DND-41 (cell line): ENCODE measurements at regions not wholly inside any gene's neighbourhood (a gene's known extent, or its start where the extent isn't known, plus 50 kb on each side); places are given as distances from the start of the nearest gene placed in this dataset.

Experiments used
- ATAC-seq: fragments of 200-7000 bp; cut with Tn5 transposase; 3 replicates; pipeline ENCODE4 v1.9.1; 2021; ENCODE audit warnings: low read depth; ENCODE audit not compliant: insufficient read depth
- DNase-seq: peaks from one replicate; pipeline ENCODE4 v3.0.0-alpha.2; 2020
- H2AFZ ChIP-seq: 2 replicates; pipeline ENCODE4 v1.6.0; 2012; ENCODE audit warnings: low read depth, low read length
- H3K27ac ChIP-seq: 2 replicates; pipeline ENCODE4 v1.5.1; 2012; ENCODE audit warnings: low read length, inconsistent platforms
- H3K27me3 ChIP-seq: fragments of 200-600 bp; sonication (generic); 2 replicates; pipeline ENCODE4 v1.6.0; 2012; ENCODE audit warnings: low read length, mild to moderate bottlenecking, inconsistent platforms; ENCODE audit not compliant: insufficient read depth, poor library complexity
- H3K36me3 ChIP-seq: 2 replicates; pipeline ENCODE4 v1.5.1; 2012; ENCODE audit warnings: low read length, inconsistent platforms; ENCODE audit not compliant: insufficient read depth
- H3K4me1 ChIP-seq: 2 replicates; pipeline ENCODE4 v1.5.1; 2012; ENCODE audit warnings: mild to moderate bottlenecking, low read length; ENCODE audit not compliant: insufficient read depth
- H3K4me2 ChIP-seq: 2 replicates; pipeline ENCODE4 v1.6.0; 2012; ENCODE audit warnings: mild to moderate bottlenecking, moderate library complexity, low read length, inconsistent platforms; ENCODE audit not compliant: insufficient read depth
- H3K4me3 ChIP-seq, 2 experiments: fragments of 200-600 bp in 1 of 2; shearing (Covaris generic) in 1 of 2; 2 replicates each; pipeline ENCODE4 v1.5.1; 2012 to 2016; ENCODE audit warnings: inconsistent platforms in 2 of 2, low read length in 2 of 2, mild to moderate bottlenecking in 2 of 2, low read depth in 1 of 2, moderate library complexity in 1 of 2
- H3K79me2 ChIP-seq: 2 replicates; pipeline ENCODE4 v1.6.0; 2012; ENCODE audit warnings: low read length, inconsistent platforms; ENCODE audit not compliant: insufficient read depth
- H3K9ac ChIP-seq: 2 replicates; pipeline ENCODE4 v1.6.0; 2012; ENCODE audit warnings: low read depth, mild to moderate bottlenecking, inconsistent platforms, low read length, moderate library complexity
- H3K9me3 ChIP-seq: 2 replicates; pipeline ENCODE4 v1.5.1; 2012; ENCODE audit warnings: low read length, moderate library complexity, mild to moderate bottlenecking, inconsistent platforms; ENCODE audit not compliant: insufficient read depth, severe bottlenecking
- H4K20me1 ChIP-seq: 2 replicates; pipeline ENCODE4 v1.6.0; 2012; ENCODE audit warnings: low read length; ENCODE audit not compliant: insufficient read depth
- CTCF ChIP-seq: IDR thresholded peaks from 2 replicates; pipeline ENCODE4 v1.5.1; 2012; ENCODE audit warnings: borderline replicate concordance, low read length, moderate library complexity, mild to moderate bottlenecking; ENCODE audit not compliant: poor library complexity, severe bottlenecking; ENCODE audit errors: extremely low read depth
- EZH2 ChIP-seq: IDR thresholded peaks from 3 replicates; pipeline ENCODE4 v1.6.1; 2012; ENCODE audit warnings: borderline replicate concordance, low read depth, mild to moderate bottlenecking, moderate library complexity, low read length, inconsistent platforms; ENCODE audit not compliant: severe bottlenecking

DNA sequence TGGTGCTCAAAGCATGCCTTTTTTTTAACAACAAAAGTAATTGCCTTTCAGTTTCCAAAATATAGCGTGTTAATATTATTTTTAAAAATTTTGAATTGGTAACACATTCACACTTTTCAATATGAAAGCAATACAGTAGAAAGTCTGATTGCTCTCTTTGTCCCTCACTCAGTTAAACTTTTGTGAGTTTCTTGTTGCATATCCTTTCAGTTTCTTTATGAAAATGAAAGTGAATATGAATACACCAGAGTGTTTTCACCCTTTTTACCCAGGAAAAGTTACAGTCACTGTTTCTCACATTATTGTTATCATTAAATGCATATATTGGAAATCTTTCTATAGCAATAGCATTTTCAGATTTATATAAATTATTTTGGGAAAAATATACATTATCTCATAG lies 377.4 kb upstream of the CRIM1 start:
- TF ChIP-seq EZH2 (no peak), CTCF (no peak)
- no peaks in the 10 kb centered on the region for H3K9me3 ChIP-seq
- H3K27me3 ChIP-seq: no peaks in the 10 kb centered on the region
- no peak overlapping the region for H3K4me2 ChIP-seq
- no peak overlapping the region for H3K27ac ChIP-seq
- H2AFZ ChIP-seq: no peak overlapping the region
- H3K9ac ChIP-seq: no peak overlapping the region
- DNase-seq: no peak
- no peak overlapping the region for H3K4me3 ChIP-seq
- ATAC-seq: no peak
- H3K36me3 ChIP-seq: no peaks in the 10 kb centered on the region
- H3K79me2 ChIP-seq: no peaks in the 10 kb centered on the region
- no peaks in the 10 kb centered on the region for H4K20me1 ChIP-seq
- H3K4me1 ChIP-seq: no peaks in the 10 kb centered on the region

DNA sequence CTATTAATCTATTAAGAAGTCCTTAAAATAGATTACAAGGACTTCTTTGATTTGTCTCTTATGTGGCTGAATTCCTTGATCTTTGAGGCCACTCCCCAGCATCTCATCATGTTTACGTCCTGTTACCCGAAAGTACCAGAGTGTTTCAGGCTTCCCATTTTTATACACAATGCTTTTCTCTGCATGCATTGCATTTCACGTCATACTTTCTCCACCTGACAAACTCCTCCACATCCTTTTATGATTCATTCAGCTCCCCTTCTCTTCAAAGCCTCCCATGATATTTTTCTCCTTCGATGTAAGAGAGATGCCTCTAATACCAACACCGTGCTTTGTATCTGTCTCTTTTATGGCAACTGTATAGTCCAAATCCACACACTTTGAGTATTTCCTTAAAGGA lies 379.0 kb upstream of the CRIM1 start:
- DNase-seq (no peak), ATAC-seq (no peak)
- no peaks in the 10 kb centered on the region for H3K36me3 ChIP-seq
- H3K4me3 ChIP-seq: no peak overlapping the region
- no peak overlapping the region for H3K27ac ChIP-seq
- no peaks in the 10 kb centered on the region for H3K4me1 ChIP-seq
- H2AFZ ChIP-seq: no peak overlapping the region
- no peaks in the 10 kb centered on the region for H4K20me1 ChIP-seq
- H3K4me2 ChIP-seq: no peak overlapping the region
- no peaks in the 10 kb centered on the region for H3K27me3 ChIP-seq
- no peaks in the 10 kb centered on the region for H3K79me2 ChIP-seq
- no peaks in the 10 kb centered on the region for H3K9me3 ChIP-seq
- no peak overlapping the region for H3K9ac ChIP-seq
- TF ChIP-seq EZH2 (no peak), CTCF (no peak)

DNA sequence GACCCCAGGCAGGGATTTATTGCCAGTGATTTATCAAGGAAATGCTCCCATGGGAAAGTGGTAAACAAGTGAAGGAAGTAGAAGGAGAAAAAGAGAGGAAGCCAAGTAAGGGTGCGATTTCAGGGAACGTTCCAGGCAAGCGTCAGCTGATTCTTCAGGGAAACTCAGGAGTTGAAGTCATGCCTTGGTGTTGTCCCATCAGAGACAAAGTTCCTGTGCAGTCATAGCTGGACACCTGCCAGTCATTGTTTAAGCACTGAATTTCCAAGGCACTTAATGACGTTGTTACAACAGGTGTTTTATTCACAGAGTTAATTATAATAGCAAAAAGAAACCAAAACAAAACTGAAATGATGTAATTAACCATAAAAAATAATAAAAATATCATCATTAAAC lies 381.8 kb upstream of the CRIM1 start:
- no peak overlapping the region for H3K4me2 ChIP-seq
- ATAC-seq: no peak

More for the DNA sequence above, 381.8 kb upstream of the CRIM1 start:
- Histone ChIP-seq H3K79me2 (no peaks in the 10 kb centered on the region), H2AFZ (no peak overlapping the region), H3K27ac (no peak overlapping the region), H3K9ac (no peak overlapping the region), H3K4me3 (no peak overlapping the region), H3K9me3 (no peaks in the 10 kb centered on the region), H3K27me3 (no peaks in the 10 kb centered on the region), H4K20me1 (no peaks in the 10 kb centered on the region), H3K36me3 (no peaks in the 10 kb centered on the region), H3K4me1 (no peaks in the 10 kb centered on the region)
- TF ChIP-seq EZH2: no peak
- TF ChIP-seq CTCF: no peak
- no peak for DNase-seq
